Ishikawa (cell line): ENCODE measurements at regions not wholly inside any gene's neighbourhood (a gene's known extent, or its start where the extent isn't known, plus 50 kb on each side); places are given as distances from the start of the nearest gene placed in this dataset.

ENCODE experiments used
- CEBPB ChIP-seq: IDR thresholded peaks from 2 replicates; pipeline ENCODE4 v1.6.1; 2012
- CREB1 ChIP-seq: IDR thresholded peaks from 2 replicates; pipeline ENCODE4 v1.6.1; 2012; ENCODE audit warnings: low read depth
- EGR1 ChIP-seq: IDR thresholded peaks from 2 replicates; pipeline ENCODE4 v1.6.1; 2012
- EP300 ChIP-seq: IDR thresholded peaks from 2 replicates; pipeline ENCODE4 v1.6.1; 2012; ENCODE audit warnings: borderline replicate concordance
- FOXM1 ChIP-seq: IDR thresholded peaks from 2 replicates; pipeline ENCODE4 v1.6.1; 2012; ENCODE audit warnings: low read depth, borderline replicate concordance
- MAX ChIP-seq: IDR thresholded peaks from 2 replicates; pipeline ENCODE4 v1.6.1; 2012
- NFIC ChIP-seq: IDR thresholded peaks from 2 replicates; pipeline ENCODE4 v1.6.1; 2012
- RAD21 ChIP-seq: IDR thresholded peaks from 2 replicates; pipeline ENCODE4 v1.6.1; 2012; ENCODE audit warnings: low read depth
- REST ChIP-seq: IDR thresholded peaks from 2 replicates; pipeline ENCODE4 v1.6.1; 2012; ENCODE audit warnings: low read depth, mild to moderate bottlenecking
- TAF1 ChIP-seq: IDR thresholded peaks from 2 replicates; pipeline ENCODE4 v1.6.1; 2012; ENCODE audit warnings: low read depth, mild to moderate bottlenecking
- TCF12 ChIP-seq: IDR thresholded peaks from 2 replicates; pipeline ENCODE4 v1.6.1; 2012; ENCODE audit warnings: low read depth
- TEAD4 ChIP-seq: IDR thresholded peaks from 2 replicates; pipeline ENCODE4 v1.6.1; 2012
- USF1 ChIP-seq: IDR thresholded peaks from 2 replicates; pipeline ENCODE4 v1.6.1; 2012
- YY1 ChIP-seq: IDR thresholded peaks from 2 replicates; pipeline ENCODE4 v1.6.1; 2012; ENCODE audit warnings: low read depth
- ZBTB7A ChIP-seq: IDR thresholded peaks from 2 replicates; pipeline ENCODE4 v1.6.1; 2012; ENCODE audit warnings: low read depth

GRCh38 chr13:109665240-109665639 lies 121.1 kb downstream of the IRS2 start:
- TF ChIP-seq RAD21 (no peak), FOXM1 (no peak), EP300 (no peak), ZBTB7A (no peak), MAX (no peak), CREB1 (no peak), NFIC (no peak), EGR1 (no peak), TEAD4 (no peak), TCF12 (no peak), USF1 (no peak), YY1 (no peak), TAF1 (no peak), REST (no peak)

- TF ChIP-seq FOXM1 (no peak), CREB1 (no peak), CEBPB (no peak), USF1 (no peak), YY1 (no peak), EP300 (no peak), MAX (no peak), TAF1 (no peak), EGR1 (no peak), TCF12 (no peak), ZBTB7A (no peak), NFIC (no peak), TEAD4 (no peak), RAD21 (no peak), REST (no peak)
Observed at GRCh38 chr13:109657395-109657794, 129.0 kb downstream of the IRS2 start.

- TF ChIP-seq TCF12 (no peak), NFIC (no peak), MAX (no peak), YY1 (no peak), ZBTB7A (no peak), RAD21 (no peak), FOXM1 (no peak), CREB1 (no peak), CEBPB (no peak)
Observed at GRCh38 chr13:109656206-109656605, 130.2 kb downstream of the IRS2 start.

- TF ChIP-seq REST = no peak
- TF ChIP-seq TCF12 = no peak
- TF ChIP-seq CEBPB = no peak
Observed at GRCh38 chr13:109655611-109656010, 130.8 kb downstream of the IRS2 start.

GRCh38 chr13:109655206-109655600 lies 131.2 kb downstream of the IRS2 start:
- TF ChIP-seq USF1 (no peak), CREB1 (no peak), TAF1 (no peak)
